GM12891 (cell line): ENCODE measurements at regions not wholly inside any gene's neighbourhood (a gene's known extent, or its start where the extent isn't known, plus 50 kb on each side); places are given as distances from the start of the nearest gene placed in this dataset.

Experiments used
- DNase-seq: peaks from one replicate; pipeline ENCODE4 v3.0.0; 2011; ENCODE audit warnings: low spot score; ENCODE audit not compliant: insufficient read length
- FAIRE-seq: peaks from 2 replicates; lab custom pipeline; 2011; peaks lifted over from hg19 to GRCh38; lab: Jason Lieb, UNC
- PAX5 ChIP-seq: IDR thresholded peaks from 2 replicates; pipeline ENCODE4 v1.6.1; 2011; ENCODE audit warnings: low read length, moderate library complexity, mild to moderate bottlenecking; ENCODE audit not compliant: insufficient read depth, severe bottlenecking
- POLR2A ChIP-seq: IDR thresholded peaks from 2 replicates; pipeline ENCODE4 v1.6.1; 2011; ENCODE audit warnings: low read depth, low read length, control low read depth
- POLR2AphosphoS5 ChIP-seq: IDR thresholded peaks from 2 replicates; pipeline ENCODE4 v1.6.1; 2011; ENCODE audit warnings: low read depth, low read length, control low read depth
- POU2F2 ChIP-seq: IDR thresholded peaks from 2 replicates; pipeline ENCODE4 v1.6.1; 2011; ENCODE audit warnings: low read depth, mild to moderate bottlenecking, control low read depth, low read length, moderate library complexity
- SPI1 ChIP-seq: IDR thresholded peaks from 2 replicates; pipeline ENCODE4 v1.6.1; 2011; ENCODE audit warnings: low read depth, low read length, control low read depth
- TAF1 ChIP-seq: IDR thresholded peaks from 2 replicates; pipeline ENCODE4 v1.6.1; 2011; ENCODE audit warnings: low read depth, low read length, control low read depth

DNA sequence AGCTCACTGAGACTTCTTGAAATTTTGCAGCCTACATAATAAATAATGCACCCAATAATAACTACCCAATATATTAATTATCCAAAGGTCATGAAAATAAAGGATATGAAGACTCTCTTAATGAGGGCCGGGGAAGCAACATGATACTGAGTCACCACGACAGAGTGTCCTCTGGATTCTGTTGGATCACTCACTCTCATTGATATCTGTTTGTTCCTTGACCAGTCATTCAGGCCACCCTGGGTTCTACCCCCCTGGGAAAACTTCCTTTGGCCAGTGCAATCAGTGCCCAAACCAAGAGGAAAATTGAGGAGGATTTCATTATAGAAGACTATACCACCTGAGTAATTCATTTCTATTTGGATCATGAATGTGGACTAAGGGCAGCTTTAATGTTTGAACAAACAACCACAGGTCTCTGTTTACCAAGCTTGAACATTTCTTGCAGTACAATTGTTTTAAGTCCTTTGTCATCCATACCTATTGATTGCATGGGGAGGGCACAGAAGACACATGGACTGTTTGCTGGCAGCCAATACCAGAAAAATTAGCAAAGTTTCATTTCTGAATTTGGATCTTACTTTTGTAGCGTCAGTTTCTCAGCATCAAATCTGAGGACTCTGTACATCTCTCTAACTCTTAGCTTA, 137.2 kb upstream of the FGGY start:
- DNase-seq (no peak), FAIRE-seq (no peak)
- TF ChIP-seq POLR2A (no peak), TAF1 (no peak), PAX5 (no peak), POLR2AphosphoS5 (no peak)

DNA sequence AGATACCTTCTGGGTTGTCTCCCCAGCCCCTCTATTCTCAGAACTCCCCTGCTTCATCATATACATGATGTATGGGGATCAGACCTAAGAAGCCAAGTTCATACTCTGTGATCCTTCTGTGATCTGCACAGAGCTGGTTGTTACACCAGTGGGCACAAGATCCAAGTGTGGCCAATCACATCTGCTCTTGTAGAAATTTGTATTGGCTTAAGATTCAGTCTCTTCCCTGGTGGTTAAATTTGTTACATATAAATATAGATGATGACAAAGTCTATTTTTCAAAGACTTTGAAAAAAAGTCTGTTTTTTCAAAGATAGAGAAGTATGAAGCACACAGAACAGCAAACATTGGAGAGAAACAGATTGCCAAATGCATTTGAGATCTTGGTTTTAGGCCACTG, 135.8 kb upstream of the FGGY start:
- no peak for TF ChIP-seq POLR2AphosphoS5
- no peak for DNase-seq
- no peak for FAIRE-seq

DNA sequence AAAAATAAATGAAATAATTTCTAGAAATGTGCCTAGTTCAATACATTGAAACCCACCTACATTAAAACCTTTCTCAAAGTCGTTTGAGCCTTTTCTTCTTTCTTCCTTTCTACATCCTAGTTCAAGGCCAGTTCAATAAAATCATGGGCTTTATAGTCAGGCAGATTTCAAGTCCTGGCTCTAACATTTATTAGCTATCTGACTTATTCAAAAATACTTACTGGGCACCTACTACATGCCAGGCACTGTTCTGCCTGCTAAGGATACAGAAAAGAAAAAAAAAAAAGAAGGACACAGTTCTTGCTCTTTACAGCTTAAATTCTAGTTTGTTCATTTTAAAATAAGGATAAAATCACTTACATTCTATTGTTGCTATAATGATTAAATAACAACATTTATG, 134.2 kb upstream of the FGGY start:
- no peak for FAIRE-seq
- DNase-seq, result no peak
- no peak for TF ChIP-seq TAF1
- TF ChIP-seq POLR2AphosphoS5, result no peak
- no peak for TF ChIP-seq POLR2A
- no peak for TF ChIP-seq PAX5
- no peak for TF ChIP-seq SPI1
- TF ChIP-seq POU2F2, result no peak

DNA sequence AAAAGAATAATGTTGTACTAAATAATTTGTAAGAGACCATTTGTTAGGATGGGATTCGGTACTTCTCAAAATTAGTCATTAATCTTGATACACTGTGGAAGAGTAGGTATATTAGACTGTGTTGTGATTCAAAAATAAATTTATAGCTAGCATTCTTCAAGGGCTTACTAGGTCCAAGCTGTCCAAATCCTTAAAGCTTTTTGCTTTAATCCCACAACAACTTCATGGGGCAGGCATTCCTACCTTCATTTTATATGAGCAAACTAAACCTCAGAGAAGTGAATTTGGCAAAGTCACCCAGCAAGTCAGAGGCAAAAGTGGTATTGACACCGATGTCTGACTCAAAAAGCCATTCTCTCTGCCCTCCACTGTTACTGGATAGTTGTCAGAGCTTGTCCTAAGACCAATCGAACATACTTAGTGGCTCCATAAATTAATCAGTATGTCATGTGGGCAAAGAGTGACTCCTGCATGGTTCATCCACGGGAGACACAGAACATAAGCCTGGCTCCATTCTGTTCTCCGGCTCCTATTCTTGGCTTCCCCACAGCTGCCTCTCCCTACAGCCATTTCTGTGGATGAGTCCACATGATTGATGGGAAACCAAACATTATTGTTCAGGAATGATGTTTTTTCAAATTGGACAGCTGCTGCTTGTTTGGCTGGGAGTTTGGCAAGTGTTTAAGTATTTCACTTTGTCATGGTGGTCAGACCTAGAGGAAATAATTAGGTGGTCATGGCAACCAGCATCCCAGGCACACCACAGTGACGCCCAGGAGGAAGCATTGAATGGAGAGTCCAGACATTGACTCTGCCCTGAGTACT, 133.4 kb upstream of the FGGY start:
- TF ChIP-seq POLR2A, result no peak
- TF ChIP-seq POLR2AphosphoS5, result no peak
- no peak for TF ChIP-seq TAF1
- no peak for TF ChIP-seq PAX5
- TF ChIP-seq POU2F2, result no peak
- no peak for DNase-seq
- FAIRE-seq, result no peak

DNA sequence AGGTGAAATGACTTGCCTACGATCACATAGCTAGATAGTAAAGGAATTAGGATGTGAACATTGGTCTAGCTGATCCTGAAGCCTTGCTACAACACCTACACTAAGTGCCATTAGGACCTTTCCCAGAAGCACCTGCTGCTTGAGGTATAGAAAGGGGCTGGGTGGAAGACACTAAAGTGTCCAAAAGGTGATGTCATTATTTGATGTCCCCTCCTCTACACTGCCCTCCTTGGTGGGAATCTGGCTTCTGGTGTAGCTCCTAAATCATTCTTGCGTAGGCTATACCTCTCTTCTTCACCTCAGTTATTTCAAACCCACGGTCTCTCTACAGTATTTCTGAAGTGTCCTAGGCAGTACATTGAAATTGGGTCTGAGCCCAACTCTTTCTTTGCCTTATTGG, 132.5 kb upstream of the FGGY start:
- TF ChIP-seq POLR2AphosphoS5 (no peak), POLR2A (no peak), PAX5 (no peak), POU2F2 (no peak), TAF1 (no peak), SPI1 (no peak)
- FAIRE-seq (no peak), DNase-seq (no peak)

DNA sequence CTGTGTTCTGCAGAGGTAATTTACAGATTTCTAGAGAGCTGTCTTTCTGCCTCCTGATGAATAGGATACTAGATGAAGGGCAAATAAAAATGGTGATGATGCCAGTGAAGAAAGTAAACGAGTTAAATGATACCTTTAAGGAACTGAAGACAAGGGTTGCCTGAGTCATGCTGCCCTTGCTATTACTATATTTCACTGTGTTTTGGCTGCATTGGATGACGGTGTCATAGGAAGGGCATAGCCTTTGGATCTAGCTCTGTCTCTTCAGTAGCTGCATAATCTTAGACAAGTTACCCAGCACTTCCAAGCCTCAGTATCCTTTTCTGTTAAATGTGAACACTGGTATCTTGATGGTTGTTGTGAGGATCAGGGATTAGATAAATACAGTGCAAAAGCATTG, 131.5 kb upstream of the FGGY start:
- FAIRE-seq, result no peak

DNA sequence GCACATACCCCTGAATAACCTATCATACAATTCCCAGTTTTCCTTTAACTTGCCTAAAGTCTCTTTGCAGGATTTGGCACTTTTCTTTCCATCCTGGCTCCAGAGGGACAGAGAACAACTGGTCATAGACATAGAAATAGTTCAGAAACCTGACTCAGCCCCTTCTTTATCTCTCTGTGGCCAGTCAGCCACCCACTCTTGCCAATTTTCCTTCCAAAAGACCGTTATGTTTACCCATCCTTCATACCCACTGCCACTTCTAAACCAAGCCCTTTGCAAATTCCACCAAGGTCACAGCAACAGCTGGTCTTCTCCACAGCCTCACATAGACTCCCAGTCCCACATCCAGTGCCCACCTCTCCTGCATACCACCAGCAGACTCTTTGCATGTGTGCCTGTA, 127.2 kb upstream of the FGGY start:
- no peak for FAIRE-seq

More for the DNA sequence above, 131.5 kb upstream of the FGGY start:
- TF ChIP-seq POLR2AphosphoS5 (no peak), POU2F2 (no peak), POLR2A (no peak), TAF1 (no peak), PAX5 (no peak), SPI1 (no peak)
- DNase-seq, result no peak

DNA sequence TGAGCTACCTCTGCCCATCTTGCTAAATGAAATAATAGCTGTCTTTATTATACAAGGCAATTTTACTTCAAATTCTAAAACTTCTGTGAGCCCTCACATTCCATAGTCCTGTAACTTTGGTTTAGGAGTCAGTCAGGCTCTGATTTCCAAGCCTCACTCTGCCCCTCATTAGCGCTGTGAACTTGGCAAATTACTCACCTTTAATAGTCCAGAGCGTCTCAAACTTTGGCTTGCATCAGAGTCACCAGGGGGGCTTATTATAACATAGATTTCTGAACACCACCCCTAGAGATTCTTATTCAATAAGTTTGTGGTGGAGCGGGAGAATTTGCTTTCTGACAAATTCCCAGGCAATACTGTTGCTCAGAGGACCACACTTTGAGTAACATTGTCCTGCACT, 126.2 kb upstream of the FGGY start:
- TF ChIP-seq TAF1, result no peak
- TF ChIP-seq SPI1, result no peak
- TF ChIP-seq PAX5, result no peak
- no peak for TF ChIP-seq POLR2AphosphoS5
- no peak for TF ChIP-seq POLR2A
- TF ChIP-seq POU2F2, result no peak
- DNase-seq (no peak), FAIRE-seq (no peak)

More for the DNA sequence above, 127.2 kb upstream of the FGGY start:
- TF ChIP-seq SPI1 (no peak), PAX5 (no peak), POU2F2 (no peak), POLR2A (no peak), POLR2AphosphoS5 (no peak), TAF1 (no peak)
- no peak for DNase-seq

DNA sequence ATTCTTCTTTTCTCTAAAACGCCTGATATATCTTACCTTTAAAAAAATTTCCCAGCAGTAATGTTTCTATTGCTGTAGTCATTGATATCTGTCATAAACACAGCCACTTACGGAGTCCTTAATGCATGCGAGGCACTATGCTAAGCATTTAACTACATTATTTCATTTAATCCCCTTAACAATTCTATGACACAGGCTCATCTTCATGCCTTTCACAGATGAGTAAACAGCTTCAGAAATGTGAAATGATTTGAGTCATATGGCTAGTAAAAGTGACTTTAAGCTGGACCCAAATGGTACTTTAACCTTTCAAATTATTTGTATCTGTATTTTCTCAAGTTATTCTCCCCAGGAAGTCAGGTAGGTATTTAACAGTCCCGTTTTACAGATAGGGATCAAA, 125.1 kb upstream of the FGGY start:
- TF ChIP-seq SPI1, result no peak
- TF ChIP-seq PAX5, result no peak
- no peak for TF ChIP-seq TAF1
- no peak for TF ChIP-seq POU2F2
- no peak for TF ChIP-seq POLR2AphosphoS5
- TF ChIP-seq POLR2A, result no peak
- DNase-seq (no peak), FAIRE-seq (no peak)

DNA sequence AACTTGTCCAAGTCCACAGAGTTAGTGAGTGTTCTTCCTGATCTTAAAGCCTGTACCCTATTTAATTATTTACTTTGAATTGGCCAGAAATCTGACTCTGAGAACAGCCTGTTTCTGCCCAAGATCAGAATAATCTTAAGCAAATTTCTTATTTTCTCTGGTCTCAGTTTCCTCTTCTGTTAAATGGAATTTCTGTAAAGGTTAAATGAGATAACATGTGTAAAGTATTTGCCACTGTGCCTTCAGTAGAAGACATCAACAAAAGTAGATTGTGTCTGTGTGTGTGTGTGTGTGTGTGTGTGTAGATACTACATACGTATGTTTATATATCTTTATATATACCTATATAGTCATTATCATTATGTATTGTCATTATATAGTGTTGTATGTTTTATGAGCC, 124.2 kb upstream of the FGGY start:
- no peak for TF ChIP-seq PAX5
- no peak for TF ChIP-seq TAF1
- no peak for TF ChIP-seq POU2F2
- no peak for TF ChIP-seq POLR2AphosphoS5
- no peak for TF ChIP-seq POLR2A
- TF ChIP-seq SPI1, result no peak
- FAIRE-seq (no peak), DNase-seq (no peak)

DNA sequence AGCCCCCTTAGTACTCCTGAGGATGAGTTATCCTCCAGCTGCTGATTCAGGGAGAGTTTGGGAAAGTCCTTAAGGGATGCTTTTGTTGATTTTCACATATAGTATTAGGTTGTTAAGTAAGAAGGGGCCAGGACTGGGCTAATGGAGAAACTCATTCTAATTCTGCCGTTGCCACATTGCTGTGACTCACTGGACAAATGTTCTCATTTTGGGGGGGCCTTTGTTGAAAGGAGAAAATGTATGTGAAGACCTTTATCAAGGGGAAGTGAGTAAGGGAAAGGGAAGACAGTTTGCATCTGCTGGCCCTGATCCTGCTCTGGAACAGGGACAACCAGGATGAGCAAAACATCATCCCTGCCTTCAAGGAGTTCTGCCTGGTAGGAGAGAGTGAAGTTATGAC, 123.2 kb upstream of the FGGY start:
- no peak for DNase-seq
- FAIRE-seq, result no peak
- no peak for TF ChIP-seq POLR2A
- no peak for TF ChIP-seq POU2F2
- TF ChIP-seq PAX5, result no peak
- TF ChIP-seq SPI1, result no peak
- no peak for TF ChIP-seq POLR2AphosphoS5
- no peak for TF ChIP-seq TAF1
